G401 (cell line): ENCODE measurements at regions not wholly inside any gene's neighbourhood (a gene's known extent, or its start where the extent isn't known, plus 50 kb on each side); places are given as distances from the start of the nearest gene placed in this dataset.
"Not testable (repeated sequence)": the region's sequence is repeated elsewhere in the genome, so short reads cannot be mapped to it uniquely, and the experiment has no call there.

Source experiments
- DNase-seq: peaks from one replicate; pipeline ENCODE4 v3.0.0-alpha.2; 2015; ENCODE audit warnings: low spot score
- in situ Hi-C: cut with HindIII; loops from 2 replicates; pipeline ENCODE4 v1.10.0; 2016; ENCODE audit warnings: low sequenced_read_pairs, mixed read lengths

DNA sequence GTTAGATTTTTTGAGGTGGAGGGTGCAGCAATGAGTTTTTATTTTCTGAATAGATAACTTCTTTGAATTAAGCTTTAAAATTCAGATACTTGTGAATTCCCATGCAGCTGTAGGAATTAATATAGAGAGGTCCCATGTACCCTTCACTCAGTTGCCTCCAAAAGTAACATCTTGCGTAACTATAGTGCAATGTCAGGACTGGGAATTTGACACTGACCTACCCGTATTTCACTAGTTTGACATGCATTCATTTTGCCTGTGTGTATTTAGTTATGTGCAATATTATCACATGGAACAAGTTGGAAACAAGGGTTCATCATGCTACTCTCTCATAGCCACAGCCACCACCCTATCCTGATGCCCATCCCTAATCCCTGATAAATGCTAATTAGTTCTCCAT, 147.1 kb upstream of the IGFBP3 start:
- in situ Hi-C loops, result no loop called here
- no peak for DNase-seq

DNA sequence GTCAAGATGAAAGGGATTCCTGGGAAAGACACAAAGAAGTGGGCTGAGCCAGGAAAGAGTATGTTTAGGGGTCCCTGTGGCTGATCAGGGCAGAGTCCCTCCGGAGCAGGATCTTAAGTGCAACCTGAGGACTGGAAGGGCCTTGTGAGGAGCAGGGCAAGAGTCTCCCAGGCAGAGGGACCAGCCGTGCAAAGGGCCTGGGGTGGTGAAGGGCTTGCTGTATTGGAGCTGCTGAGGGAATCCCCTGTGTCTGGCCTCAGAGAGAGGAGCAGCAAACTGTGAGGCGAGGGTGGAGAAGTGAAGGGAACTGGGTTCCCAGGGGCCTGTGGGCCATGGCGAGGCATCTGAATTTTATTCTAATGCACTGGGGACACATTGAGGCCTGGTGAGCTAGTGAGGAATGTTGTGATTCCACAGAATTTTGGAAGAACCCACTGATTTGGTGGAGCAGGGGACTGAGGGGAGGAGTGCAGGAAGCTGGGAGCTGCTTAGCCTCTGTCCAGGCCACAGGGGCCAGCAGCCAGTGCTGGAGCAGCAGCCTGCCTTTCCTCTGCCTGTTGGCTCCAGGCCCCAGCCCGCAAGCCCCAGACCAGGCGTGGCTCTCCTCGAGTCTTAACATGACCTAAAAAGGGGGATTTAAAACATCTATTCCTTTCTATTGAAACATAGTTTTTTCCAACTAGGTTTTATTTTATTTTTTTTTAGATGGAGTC, 138.4 kb upstream of the IGFBP3 start:
- in situ Hi-C loops, result no loop called here
- DNase-seq, result no peak

GRCh38 chr7:46058086-46058823, 137.2 kb upstream of the IGFBP3 start:
- no peak for DNase-seq
- in situ Hi-C loops, result no loop called here

DNA sequence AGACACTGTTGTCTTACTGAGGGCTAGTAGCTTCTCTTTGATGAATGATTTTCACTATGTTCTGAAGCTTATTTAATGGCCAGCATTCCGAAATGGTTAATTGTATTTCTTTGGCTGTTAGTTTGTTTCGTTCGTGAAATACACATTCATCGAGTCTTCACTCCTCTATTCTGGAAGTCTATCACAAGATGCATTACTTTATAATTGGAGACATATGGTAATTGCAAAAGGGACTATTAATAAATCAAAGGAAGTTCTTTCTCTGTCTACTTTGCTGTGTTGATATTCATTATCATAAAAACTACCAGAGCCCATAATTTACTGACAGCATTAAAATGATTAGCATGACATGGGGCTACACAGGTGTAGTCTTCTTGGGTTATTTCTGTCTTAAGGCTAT, 133.8 kb upstream of the IGFBP3 start:
- in situ Hi-C loops, result no loop called here
- DNase-seq, result no peak

DNA sequence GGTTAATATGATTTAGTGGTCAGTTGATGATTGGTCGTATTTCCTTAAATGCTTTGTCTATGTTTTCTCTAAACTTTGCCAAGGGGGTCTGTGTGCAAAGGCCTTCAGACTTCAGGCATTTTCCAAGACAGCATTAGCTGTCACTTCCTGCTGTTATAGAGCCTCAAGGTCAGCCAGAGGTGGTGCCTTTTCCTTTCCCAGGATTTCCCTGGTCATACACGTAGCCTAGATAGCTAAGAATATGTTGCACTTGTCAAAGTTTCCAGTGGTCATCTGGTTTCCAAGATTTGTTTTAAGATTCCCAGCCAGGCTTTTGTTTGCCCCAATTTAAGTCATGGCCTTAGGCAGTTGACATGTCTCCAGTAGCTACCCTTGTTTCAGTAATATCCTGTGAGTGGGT, 133.2 kb upstream of the IGFBP3 start:
- no peak for DNase-seq
- in situ Hi-C loops, result no loop called here

- in situ Hi-C loops, result no loop called here
- no peak for DNase-seq
These were observed 126.5 kb upstream of the IGFBP3 start for GRCh38 chr7:46047581-46047980.

DNA sequence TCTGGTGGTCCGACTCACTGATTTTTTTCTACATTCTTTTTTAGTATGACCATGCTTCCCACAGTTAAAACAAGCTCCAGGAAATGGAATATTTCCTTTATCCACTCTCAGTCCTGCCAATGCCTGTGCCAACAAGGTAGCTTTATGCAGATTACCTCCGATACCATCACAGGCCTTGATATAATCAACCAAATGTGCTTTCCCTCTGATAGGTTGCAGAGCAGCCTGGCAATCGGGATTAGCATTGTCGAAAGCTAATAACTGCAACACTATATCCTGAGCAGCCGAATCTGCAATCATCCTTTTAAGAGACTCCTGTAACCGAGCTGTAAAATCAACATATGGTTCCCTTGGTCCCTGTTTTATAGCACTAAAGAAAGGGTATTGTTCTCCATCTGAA, 122.3 kb upstream of the IGFBP3 start:
- in situ Hi-C loops, DNase-seq: not testable (repeated sequence)

DNA sequence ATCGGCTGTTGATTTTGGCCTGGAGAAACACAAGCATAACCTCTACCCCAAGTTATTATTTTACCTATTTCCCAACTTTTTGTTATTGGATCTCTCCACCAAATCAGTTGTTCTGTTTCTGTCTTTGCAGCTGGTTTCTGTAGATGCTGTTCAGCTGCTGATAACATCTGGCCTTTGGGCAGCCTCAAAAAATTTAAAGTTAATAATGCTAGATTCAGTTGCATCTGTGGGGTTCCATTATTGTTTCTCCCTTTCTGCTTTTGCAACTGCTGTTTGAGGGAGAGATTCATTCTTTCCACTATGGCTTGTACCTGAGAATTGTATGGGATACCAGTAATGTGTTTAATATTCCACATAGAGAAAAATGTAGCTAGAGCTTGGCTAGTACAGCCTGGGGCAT, 118.7 kb upstream of the IGFBP3 start:
- DNase-seq, in situ Hi-C loops: not testable (repeated sequence)

- DNase-seq, result no peak
- in situ Hi-C loops, result no loop called here
These were observed 114.1 kb upstream of the IGFBP3 start for GRCh38 chr7:46035166-46035565.

DNA sequence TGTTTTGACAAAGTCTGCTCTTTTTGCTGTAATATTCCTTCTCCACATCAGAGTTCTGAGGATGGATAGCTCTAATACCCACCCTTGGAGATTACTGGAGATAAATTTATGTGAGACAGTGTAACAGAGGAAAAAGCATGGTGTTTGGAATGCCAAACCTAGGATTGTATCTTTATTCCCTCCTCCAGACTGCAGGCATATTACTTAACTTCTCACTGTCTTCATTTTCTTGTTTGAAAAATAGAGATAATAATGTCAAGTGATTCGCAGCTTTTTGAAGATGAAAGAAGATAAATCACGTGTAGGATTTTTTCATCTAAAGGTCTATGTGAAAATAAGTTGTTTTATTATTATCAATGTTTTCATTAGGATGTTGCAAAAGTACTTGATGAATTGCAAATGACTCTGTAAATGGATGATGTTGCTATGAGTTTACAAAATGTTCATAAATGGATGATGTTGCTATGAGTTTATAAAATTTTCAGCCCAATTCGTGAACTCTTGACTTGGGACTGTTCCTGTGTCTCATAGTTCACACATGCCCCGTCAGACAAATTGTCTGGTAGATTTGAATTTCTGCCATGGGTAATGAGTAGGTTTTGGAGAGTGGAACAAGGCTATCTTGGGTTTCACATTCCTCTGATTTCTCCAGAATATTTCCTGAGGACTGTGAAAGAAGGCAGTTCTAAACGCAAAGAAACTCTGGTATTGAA, 113.1 kb upstream of the IGFBP3 start:
- DNase-seq, result no peak
- in situ Hi-C loops, result no loop called here

GRCh38 chr7:46033592-46033991, 112.5 kb upstream of the IGFBP3 start:
- DNase-seq, result no peak
- in situ Hi-C loops, result no loop called here

DNA sequence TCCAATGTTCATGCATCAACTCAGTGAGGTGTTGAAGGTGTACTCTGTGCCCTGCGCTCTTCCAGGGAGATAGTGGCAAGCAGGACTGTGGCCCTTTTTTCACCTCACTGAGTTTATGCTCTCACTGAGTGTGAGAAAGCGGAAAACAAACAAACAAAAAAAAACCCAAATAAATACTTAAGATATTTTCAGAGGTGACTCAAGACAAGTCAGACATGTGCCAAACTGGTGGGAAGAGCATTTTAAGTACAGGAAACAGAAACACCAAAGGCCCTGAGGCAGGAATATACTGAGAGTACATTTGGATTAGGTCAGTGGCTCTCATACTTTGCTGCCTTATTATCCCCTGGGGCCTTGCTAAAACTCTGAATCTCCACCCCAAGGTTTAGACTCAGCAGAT, 111.9 kb upstream of the IGFBP3 start:
- DNase-seq, result no peak
- in situ Hi-C loops, result no loop called here

GRCh38 chr7:46032353-46032752, 111.3 kb upstream of the IGFBP3 start:
- no peak for DNase-seq
- in situ Hi-C loops, result no loop called here

GRCh38 chr7:46029111-46029704, 108.1 kb upstream of the IGFBP3 start:
- no peak for DNase-seq
- in situ Hi-C loops, result no loop called here

DNA sequence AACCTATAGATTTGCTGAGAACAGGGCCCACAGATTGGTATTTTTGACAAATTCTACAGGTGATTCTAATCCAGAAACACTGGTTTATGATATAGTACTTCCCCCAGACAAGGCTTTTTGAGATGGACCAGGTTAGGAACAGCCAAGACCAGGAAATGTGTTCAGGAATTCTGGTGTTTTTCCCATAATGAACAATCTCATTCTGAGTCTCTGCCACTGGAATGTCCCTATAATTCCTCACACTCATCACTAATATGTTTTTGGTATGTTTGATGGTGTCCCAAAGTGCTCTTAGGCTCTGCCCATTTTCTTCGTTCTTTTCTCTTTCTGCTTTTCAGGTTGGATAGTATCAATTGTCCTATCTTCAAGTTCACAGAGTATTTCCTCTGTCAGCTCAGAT, 107.2 kb upstream of the IGFBP3 start:
- no peak for DNase-seq
- in situ Hi-C loops, result no loop called here

DNA sequence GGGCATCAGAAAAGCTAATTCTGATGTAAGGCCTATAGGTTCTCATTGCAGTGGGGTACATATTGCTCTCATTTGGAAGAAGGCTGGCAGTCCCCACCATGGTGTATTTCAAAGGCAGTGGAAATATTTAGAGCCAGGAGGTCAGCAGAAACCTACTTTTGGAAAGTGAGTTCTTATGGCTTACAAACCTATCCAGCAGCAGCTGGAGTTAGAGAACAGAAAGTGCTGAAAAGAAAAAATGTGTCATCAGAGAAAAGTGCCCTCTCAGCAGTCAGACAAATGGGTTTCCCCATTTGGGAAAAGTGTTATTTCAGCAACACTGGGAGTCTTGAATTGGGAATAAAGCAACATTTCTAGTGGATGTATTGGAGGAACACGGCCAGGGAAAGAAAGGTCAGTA, 105.7 kb upstream of the IGFBP3 start:
- in situ Hi-C loops, result no loop called here
- DNase-seq, result no peak

- no peak for DNase-seq
- in situ Hi-C loops, result no loop called here
These were observed 103.3 kb upstream of the IGFBP3 start for GRCh38 chr7:46024263-46024916.

- in situ Hi-C loops, result no loop called here
- no peak for DNase-seq
These were observed 101.3 kb upstream of the IGFBP3 start for GRCh38 chr7:46022397-46022796.

DNA sequence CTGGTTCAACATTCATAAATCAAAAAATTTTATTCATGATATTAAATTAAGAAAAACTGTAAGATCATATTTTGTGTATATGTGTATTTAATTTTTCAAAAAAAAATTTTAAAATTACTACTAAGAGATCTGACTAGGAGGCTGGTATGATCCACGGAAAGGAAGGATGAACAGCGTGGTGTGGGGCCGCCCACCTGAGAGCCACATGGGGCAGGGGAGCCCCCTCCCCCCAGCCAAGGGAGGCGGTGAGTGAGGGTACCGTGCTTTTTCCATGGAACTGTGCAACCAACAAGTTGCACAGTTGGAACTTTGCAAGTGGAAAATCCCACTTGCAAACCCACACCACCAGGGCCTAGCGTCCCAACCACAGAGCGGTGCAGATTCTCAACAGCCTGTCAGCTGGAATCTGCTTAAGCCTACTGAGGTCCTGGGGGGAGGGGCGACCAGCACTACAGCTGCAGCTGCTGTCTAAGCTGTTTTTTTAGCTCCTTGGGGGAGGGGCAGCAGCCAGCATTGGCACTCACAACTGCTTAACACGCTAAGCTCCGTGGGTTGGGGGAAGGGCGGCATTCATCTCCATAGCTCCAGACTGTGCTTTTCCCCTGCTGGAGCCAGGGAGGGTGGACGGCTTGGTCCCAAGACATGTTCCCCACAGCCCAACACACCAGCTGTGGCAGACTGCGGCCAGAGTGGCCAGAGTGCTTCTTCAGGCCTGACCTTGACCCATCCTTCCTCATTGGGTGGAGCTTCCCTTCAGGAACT, 94.2 kb upstream of the IGFBP3 start:
- no peak for DNase-seq
- in situ Hi-C loops, result no loop called here
